Testis (tissue), 2 donors: ENCODE measurements at regions not wholly inside any gene's neighbourhood (a gene's known extent, or its start where the extent isn't known, plus 50 kb on each side); places are given as distances from the start of the nearest gene placed in this dataset.

ENCODE experiments used
- DNase-seq: peaks from one replicate; pipeline ENCODE4 v3.0.0-alpha.2; 2019
- H3K27ac ChIP-seq, 2 donors: fragments of 200-600 bp; sonication (generic); one replicate each; pipeline ENCODE4 v1.5.1; 2019
- H3K27me3 ChIP-seq: fragments of 200-600 bp; sonication (generic); one replicate; pipeline ENCODE4 v1.5.1; 2019
- H3K36me3 ChIP-seq: fragments of 200-600 bp; sonication (generic); one replicate; pipeline ENCODE4 v1.5.1; 2017; ENCODE audit warnings: low read depth; ENCODE audit errors: missing control alignments
- H3K4me1 ChIP-seq: fragments of 200-600 bp; sonication (generic); one replicate; pipeline ENCODE4 v1.5.1; 2019
- H3K4me3 ChIP-seq, 2 donors: fragments of 200-600 bp; sonication (generic); one replicate each; pipeline ENCODE4 v1.5.1; 2017 to 2019
- H3K9me3 ChIP-seq: fragments of 200-600 bp; sonication (generic); one replicate; pipeline ENCODE4 v1.5.1; 2017
- CTCF ChIP-seq, 3 experiments: fragments of 450-650 bp in 2 of 3; fragments of 200-600 bp in 1 of 3; sonication (generic) in 1 of 3; IDR thresholded peaks; one replicate each; pipeline ENCODE4 v1.5.1; 2016 to 2019; ENCODE audit warnings: antibody characterized with exemption in 3 of 3, mild to moderate bottlenecking in 2 of 3, moderate library complexity in 1 of 3
- POLR2A ChIP-seq: fragments of 450-650 bp; IDR thresholded peaks from one replicate; pipeline ENCODE4 v1.6.1; 2017; ENCODE audit warnings: antibody characterized with exemption, mild to moderate bottlenecking, moderate library complexity
- WGBS, 2 donors: methylation state at CpG; one replicate each; pipeline ENCODE4 v1.1.5; 2018; 5-methylcytosine and 5-hydroxymethylcytosine counted together
- intact Hi-C: fragments of 100-400 bp; cut with DNase I; formaldehyde crosslinking; loops from one replicate; pipeline ENCODE4 v1.15.1; 2023; ENCODE audit warnings: low total_unique reads

DNA sequence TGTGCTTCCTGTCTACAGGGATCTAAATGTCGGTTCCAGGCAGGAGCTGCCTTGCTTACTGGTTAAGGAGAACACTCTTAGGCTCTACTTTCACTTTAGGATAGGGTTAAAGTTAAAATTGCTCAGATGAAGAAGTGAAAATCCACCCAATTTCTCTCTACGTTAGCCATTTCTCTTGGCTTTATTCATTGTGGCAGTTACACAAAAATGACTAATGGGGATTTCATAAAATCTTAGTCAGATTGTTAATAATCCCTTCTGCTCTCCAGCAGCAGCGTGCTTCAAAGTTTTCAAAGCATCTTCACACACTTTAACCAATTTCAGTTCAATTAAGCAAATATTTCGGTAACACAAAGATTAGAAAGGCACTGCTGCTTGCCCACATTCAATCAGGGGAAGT lies 58.4 kb upstream of the RCN1 start:
- Histone ChIP-seq H3K4me1 (peaks cover 6% of the 10 kb centered on the region), H3K27me3 (no peaks in the 10 kb centered on the region), H3K36me3 (no peaks in the 10 kb centered on the region), H3K4me3 (no peak overlapping the region), H3K27ac (no peak overlapping the region), H3K9me3 (no peaks in the 10 kb centered on the region)
- no peak for DNase-seq
- intact Hi-C loops = no loop called here
- WGBS, 2 donors = 53 to 72% methylated on average over 4 of the region's 4 CpGs
- TF ChIP-seq POLR2A (no peak), CTCF (IDR thresholded peaks at IDR 0.05) (no peak)

- TF ChIP-seq CTCF (IDR thresholded peaks at IDR 0.05) = no peak
- TF ChIP-seq POLR2A = no peak
- no peaks in the 10 kb centered on the region for H3K27me3 ChIP-seq
- intact Hi-C loops = no loop called here
- H3K4me3 ChIP-seq = no peak overlapping the region
- H3K9me3 ChIP-seq = no peaks in the 10 kb centered on the region
- peaks cover 6% of the 10 kb centered on the region for H3K4me1 ChIP-seq
- no peaks in the 10 kb centered on the region for H3K36me3 ChIP-seq
- 86 to 96% methylated on average over 1 of the region's 1 CpG for WGBS, 2 donors
- DNase-seq = no peak
- H3K27ac ChIP-seq = no peak overlapping the region
Observed at GRCh38 chr11:32032052-32032451, 58.8 kb upstream of the RCN1 start.

GRCh38 chr11:32030875-32031503 lies 59.9 kb upstream of the RCN1 start:
- DNase-seq = no peak
- Histone ChIP-seq H3K4me1 (peaks cover 6% of the 10 kb centered on the region), H3K36me3 (no peaks in the 10 kb centered on the region), H3K27ac (no peak overlapping the region), H3K27me3 (no peaks in the 10 kb centered on the region), H3K4me3 (no peak overlapping the region), H3K9me3 (no peaks in the 10 kb centered on the region)
- no peak for TF ChIP-seq POLR2A
- TF ChIP-seq CTCF (IDR thresholded peaks at IDR 0.05) = no peak
- 85 to 89% methylated on average over 10 of the region's 10 CpGs for WGBS, 2 donors
- intact Hi-C loops = no loop called here

DNA sequence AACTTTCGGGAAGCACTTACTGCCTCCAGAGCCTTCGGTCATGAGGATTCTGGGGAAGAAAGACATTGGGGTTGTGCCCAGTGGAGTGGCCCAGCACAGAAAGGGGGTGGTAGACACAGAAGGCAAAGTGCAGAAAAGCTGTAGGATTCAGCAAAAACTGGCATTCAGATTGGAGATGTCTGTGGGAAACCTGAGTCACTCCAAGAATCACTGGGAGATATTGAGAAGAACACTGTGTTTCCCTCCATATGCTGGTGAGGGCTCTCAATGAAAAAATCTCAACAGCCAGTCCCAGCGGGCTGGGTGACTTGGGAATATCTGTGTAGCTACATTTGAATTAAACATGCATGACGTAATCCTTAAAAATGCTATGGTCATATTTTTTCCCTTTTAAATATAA lies 61.2 kb upstream of the RCN1 start:
- Histone ChIP-seq H3K36me3 (no peaks in the 10 kb centered on the region), H3K9me3 (no peaks in the 10 kb centered on the region), H3K27ac (no peak overlapping the region), H3K4me1 (peaks cover 6% of the 10 kb centered on the region), H3K27me3 (no peaks in the 10 kb centered on the region), H3K4me3 (no peak overlapping the region)
- intact Hi-C loops = no loop called here
- WGBS, 2 donors = 47 to 65% methylated on average over 4 of the region's 4 CpGs
- TF ChIP-seq CTCF (IDR thresholded peaks at IDR 0.05) = no peak
- no peak for TF ChIP-seq POLR2A
- DNase-seq = no peak

DNA sequence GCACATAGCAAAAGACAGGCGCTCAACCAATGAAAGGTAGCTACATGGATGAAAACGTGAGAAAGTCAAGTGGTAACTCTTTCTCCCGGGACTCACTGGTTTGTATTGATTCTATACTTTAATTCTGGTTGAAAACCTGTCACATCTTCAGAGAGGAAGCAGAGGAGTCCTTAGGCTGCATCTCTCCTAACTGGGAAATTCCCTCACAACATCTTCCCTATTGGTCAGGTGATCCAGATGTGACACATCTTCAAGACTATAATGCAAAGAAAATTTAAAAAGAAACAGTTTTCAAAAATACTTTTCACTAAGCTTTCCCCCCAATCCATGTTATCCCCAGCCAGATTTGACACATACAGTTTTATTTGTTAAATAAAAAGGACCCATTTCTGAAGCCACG lies 62.7 kb upstream of the RCN1 start:
- no peak for DNase-seq
- TF ChIP-seq CTCF (IDR thresholded peaks at IDR 0.05) (no peak), POLR2A (no peak)
- no peaks in the 10 kb centered on the region for H3K36me3 ChIP-seq
- no peaks in the 10 kb centered on the region for H3K9me3 ChIP-seq
- H3K4me3 ChIP-seq = no peak overlapping the region
- no peak overlapping the region for H3K27ac ChIP-seq
- peaks cover 6% of the 10 kb centered on the region for H3K4me1 ChIP-seq
- intact Hi-C loops = no loop called here
- no peaks in the 10 kb centered on the region for H3K27me3 ChIP-seq
- 78 to 85% methylated on average over 4 of the region's 4 CpGs for WGBS, 2 donors
